NCI-H1694 (cell line): ENCODE measurements at regions not wholly inside any gene's neighbourhood (a gene's known extent, or its start where the extent isn't known, plus 50 kb on each side); places are given as distances from the start of the nearest gene placed in this dataset.
"Not testable (repeated sequence)": the region's sequence is repeated elsewhere in the genome, so short reads cannot be mapped to it uniquely, and the experiment has no call there.

ENCODE experiments used
- DNase-seq: peaks from one replicate; lab custom pipeline; 2025; lab: John Stamatoyannopoulos, UW

DNA sequence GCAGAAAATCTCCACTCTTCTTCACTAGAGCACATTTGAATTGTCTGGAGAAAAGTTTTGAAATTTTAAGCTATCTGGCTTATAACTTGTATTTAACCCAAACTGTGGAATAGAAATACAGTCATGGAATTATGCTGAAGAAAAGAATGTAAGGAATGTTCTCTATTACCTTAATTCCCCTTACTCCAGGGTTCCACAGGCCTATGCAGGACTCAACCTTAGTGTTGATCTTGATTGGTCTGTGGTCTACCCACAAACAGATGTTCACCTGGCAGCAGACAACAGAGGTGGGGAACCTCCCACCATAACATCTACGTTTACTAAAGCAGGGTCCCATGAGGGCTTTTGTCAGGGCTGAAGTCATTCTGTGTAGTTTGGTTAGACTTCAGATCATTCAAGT is 189.3 kb upstream of the GPRIN3 start:
- DNase-seq = no peak

DNA sequence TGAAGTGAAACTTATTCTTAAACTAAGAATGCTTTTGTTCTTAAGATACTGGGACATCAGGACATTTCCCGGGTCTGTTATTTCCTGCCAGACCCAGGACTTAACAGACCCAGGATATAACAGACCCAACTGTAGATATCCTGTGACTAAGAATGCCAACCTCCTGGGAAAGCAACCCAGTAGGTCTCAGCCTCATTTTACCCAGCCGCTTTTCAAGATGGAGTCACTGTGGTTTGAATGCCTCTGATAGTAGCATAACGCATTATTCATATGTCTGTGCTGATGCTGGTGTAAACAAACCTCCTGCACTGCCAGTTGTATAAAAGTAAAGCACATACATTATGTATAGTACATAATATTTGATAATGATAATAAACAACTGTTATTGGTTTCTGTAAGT is 185.8 kb upstream of the GPRIN3 start:
- no peak for DNase-seq

DNA sequence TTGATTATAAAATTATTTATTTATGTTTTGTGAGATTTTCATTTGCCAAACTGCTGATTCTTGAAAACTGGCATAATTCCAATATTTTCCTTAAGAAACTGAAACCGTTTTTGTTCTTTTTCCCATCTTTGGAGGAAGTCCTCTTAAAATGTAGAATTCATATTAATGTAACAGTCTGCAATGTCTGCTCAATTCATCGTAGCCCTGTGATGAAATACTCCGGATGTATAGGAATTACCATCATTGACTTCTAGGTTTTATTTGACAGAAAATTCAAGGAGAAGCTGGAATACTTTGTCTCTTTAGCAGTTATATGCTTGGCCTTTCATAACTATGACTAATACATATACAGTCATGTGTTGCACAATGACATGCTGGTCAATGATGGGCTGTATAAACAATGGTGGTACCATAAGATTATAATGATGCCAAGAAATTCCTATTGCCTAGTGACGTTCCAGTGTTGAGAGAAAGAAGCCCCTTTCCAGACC is 185.0 kb upstream of the GPRIN3 start:
- no peak for DNase-seq

DNA sequence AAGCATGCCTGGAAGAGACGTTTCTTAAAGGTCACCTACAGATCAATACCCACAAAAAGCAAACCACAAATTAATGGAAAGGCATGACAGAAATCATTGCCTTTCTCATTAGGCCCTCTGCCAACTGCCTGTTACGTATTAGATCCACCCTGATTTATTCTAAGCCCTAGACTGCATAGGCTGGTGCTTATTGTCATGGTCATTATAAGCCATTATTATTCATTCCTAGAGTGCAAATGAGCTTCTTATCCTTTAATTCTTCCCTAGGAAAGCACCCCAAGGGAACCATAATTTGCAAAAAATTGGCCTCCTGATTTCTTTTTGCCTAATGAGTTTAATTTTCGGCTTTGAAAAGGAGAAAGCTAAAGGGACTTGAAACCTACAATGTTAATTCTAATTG is 184.2 kb upstream of the GPRIN3 start:
- no peak for DNase-seq

DNA sequence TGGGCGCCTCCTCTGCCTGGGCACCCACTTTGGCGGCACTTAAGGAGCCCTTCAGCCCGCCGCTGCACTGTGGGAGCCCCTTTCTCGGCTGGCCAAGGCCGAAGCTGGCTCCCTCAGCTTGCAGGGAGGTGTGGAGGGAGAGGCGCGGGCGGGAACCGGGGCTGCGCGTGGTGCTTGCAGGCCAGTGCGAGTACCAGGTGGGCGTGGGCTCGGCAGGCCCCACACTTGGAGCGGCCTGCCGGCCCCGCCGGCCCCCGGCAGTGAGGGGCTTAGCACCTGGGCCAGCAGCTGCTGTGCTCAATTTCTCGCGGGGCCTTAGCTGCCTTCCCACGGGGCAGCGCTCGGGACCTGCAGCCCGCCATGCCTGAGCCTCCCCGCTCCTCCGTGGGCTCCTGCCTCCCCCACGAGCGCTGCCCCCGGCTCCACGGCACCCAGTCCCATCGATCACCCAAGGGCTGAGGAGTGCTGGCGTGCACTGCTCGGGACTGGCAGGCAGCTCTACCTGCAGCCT is 182.4 kb upstream of the GPRIN3 start:
- DNase-seq = not testable (repeated sequence)

DNA sequence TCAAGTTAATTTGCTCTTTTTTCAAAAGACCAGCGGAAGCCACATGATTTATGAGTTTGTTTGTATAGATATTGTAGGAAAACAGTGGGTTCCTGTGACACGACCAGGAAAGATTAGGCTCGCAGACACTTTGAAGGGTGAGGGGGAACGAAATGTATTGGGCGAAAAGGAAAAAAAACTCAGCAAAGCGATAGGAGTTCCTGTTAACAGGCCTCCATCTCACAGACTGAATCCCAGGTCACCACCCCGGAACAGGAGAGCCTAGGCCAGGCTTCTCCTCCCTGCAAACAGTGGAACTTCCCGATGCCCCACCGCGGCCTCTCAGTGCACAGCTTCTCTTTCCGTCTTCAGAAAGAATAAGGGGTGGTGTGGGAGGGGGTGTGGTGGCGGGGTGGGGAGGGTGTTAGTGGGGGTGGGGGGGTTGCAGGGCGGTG is 181.8 kb upstream of the GPRIN3 start:
- no peak for DNase-seq

DNA sequence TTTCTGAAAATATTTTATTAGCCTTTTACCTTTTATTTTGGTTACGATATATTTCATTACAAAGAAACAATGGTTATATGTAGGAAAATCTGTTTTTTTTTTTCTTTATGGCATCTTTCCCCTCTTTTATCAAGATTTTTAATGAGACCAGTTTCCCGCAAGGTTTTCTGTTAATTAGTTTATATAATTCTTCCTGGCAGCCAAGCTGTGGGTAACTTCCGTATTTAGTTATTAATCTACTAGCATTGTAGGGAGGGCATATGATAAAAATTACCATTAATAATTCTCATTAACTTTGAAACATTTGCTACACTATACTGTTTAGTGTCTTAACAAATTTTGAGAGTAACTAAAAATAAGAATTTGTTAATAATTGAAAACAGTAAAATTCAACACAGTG is 181.1 kb upstream of the GPRIN3 start:
- DNase-seq = no peak

DNA sequence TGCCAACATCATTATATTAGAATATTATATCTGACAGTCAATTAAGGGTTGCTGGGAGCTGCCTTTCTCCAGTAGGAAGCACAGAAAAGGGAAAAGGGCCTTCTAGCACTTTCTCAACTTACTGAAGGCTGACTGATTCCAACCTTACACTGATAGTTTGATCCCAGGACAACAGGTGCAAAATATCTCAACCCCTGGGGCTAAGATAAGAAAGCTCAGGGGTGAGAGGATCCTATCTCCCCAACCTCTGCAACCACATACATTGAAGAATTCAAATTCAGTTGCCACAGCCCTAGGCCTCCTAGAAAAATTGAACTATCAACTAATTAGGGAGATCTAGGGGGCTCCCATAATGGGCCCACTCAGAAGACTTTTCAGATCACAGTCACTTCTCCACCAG is 179.1 kb upstream of the GPRIN3 start:
- no peak for DNase-seq

DNA sequence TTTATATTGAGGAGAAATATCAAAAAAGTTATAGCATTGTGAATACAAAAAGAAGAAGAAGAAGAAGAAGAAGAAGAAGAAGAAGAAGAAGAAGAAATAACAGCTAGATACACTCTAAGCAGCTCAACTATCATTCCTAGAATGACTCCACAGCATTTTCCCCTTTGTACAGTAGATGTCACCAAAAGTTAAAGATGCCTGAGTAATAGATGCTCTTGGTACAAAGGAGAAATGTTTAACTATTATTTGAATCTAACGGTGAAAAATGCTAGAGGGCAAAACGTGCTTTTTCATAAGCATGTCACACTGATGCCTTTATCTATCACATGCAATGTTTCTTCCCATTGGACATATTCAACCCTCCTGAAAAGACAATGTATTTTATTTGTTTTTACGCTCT is 178.4 kb upstream of the GPRIN3 start:
- no peak for DNase-seq

DNA sequence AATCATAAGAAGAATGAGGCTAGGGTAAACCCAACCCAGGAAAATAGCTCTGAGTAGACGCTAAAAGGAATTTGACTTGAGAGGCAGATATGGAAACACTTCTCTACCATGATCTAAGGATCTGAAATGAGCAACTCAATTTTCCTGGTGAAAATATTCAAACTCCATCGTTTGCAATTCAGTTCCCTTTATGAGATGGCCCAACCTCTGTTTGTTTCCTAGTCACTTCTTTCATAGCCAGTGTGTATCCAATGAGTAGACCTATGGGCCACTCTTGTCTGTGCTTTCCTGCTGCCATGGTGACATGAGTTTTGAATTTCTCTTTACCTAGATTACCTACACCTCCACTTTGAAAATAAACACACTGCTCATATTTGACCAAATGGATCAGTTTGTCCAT is 176.2 kb upstream of the GPRIN3 start:
- no peak for DNase-seq

DNA sequence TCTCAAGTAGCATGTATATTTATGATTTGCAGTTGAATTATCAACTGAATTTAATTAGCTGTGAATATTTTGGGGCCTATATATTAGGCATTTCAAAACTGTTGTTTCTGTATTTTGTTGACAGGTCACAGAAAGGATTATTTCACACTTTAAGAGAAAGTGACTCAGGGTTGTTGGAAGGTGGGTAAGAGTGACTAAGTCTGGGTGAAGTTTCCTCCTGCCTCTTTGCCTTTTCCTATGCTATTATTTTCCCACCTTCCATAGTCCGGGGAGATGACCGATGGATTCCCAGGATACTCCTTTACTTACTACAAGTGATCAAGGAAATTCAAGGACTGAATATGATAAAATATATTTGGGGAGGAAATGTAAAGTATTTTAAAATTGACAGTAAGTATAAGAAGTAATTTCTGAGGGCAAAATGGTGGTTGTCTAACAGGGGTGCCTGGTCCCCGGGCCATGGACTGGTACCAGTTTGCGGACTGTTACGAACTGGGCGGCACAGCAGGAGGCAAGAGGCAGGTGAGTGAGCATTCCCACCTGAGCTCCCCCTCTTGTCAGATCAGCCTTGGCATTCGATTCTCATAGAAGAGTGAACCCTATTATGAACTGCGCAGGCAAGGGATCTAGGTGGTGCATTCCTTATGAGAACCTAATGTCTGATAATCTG is 175.5 kb upstream of the GPRIN3 start:
- DNase-seq = no peak

DNA sequence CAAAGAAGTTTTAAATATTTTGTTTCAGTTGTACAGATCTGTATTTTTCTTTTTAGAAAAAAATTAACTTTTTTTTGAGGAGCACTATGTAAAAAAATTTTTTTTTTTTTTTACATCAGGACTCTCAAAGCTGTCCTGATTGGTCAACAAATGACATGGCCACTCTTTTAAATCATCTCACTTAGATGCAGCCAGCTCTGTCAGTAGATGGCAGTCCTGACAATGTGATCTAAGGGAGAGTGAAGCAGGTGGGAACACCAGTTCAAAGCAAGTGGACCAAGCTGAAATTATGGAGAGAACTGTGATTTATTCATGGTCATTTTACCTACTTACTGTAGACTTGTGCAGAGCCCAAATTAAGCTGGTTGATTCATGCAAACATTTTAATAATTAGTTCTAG is 174.7 kb upstream of the GPRIN3 start:
- no peak for DNase-seq

DNA sequence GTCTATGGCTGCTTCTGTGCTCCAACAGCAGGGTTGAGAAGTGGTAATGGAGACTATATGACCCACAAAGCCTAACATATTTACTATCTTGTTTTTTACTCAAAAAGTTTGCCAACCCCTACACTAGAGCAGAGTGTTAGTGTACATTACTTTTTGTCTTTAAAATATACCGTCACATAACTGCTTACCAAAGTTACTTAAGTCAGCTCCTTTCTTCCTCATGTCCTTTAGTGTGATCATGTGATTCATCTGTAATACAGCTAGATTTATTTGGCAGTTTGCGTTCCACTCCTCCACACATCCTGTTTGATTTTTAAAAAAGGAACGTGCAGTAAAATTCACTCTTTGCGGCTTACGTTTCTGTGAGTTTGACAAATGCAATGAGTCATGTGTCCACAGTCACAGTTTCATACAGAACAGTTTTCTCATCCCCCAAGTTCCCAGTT is 162.4 kb upstream of the GPRIN3 start:
- DNase-seq = no peak

DNA sequence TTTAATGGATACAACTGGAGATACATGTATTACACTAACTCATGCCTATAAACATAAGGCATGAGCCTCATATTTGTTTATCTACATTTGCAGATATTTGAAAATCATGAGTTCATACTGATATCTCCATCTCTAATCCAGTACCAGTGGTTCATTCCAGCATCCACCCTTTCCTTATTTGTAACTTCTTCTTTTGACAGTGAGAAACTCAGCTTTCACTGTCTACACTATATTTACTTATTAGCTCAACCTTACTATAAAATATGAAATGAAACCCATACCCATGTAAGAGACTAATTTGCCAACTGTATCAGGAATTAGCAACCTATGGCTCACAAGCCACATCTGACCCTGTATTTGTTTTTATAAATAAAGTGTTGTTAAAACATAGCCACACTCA is 161.9 kb upstream of the GPRIN3 start:
- no peak for DNase-seq

DNA sequence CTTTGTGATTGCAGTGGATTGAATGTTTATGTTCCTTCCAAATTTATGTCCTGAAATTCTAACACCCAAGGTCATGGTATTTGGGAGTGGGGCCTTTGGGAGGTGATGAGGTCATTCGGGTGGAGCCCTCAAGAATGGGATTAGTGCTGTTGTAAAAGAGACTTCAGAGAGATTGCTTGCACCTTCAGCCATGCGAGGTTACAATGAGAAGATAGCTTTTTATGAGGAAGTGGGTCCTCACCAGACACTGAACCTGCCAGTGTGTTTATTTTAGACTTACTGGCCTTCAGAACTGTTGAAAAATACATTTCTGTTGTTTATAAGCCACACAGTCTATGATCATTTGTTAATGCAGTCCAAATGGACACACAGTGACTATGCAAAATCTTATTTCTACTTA is 161.0 kb upstream of the GPRIN3 start:
- DNase-seq = no peak

DNA sequence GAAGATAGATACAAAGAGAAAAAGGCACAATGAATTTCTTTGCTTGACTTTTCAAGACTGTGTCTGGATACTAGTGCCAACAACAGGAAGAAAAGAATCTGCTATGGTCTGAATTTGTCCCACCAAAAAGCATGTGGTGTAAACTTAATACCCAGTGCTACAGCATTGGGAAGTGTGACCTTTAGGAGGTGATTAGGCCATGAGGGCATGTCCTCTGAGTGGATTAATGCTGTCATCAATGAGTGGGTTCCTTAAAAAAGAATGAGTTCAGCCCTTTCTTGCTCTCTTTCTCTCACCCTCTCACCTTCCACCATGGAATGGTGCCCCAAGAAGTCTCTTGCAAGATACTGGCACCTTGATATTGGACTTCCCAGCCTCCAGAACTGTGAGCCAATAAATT is 155.7 kb upstream of the GPRIN3 start:
- DNase-seq = no peak

DNA sequence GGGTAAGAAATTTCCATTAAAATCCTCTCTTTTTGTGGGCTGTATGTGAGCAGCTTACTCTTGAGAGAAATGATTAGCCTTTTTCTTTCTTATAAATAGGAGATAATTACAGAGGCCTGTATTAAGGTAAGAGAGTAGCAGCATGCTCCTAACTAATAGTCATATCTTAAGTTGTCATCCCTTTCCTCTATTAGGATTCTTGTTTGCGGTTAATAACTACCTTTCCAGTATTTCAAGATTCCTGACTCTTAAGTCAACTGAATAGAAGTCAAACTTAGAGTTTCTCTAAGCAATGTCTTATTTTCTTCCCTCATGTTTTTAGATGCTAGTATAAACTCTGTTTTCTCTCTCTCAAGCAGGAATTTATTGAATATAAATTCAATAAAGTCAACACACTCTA is 139.9 kb upstream of the GPRIN3 start:
- DNase-seq = no peak

DNA sequence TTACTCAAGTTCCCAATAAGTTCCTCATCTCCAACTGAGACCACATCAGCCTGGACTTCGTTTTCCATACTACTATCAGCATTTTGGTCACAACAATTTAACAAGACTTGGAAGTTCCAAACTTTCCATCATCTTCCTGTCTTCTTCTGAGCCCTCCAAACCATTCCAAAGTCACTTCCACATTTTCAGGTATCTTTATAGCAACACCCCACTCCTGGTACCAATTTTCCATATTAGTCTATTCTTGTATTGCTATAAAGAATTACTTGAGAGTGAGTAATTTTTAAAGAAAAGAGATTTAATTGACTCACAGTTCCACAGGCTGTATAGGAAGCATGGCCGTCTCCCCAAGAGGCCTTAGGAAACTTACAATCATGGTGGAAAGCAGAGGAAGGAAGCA is 138.6 kb upstream of the GPRIN3 start:
- no peak for DNase-seq

DNA sequence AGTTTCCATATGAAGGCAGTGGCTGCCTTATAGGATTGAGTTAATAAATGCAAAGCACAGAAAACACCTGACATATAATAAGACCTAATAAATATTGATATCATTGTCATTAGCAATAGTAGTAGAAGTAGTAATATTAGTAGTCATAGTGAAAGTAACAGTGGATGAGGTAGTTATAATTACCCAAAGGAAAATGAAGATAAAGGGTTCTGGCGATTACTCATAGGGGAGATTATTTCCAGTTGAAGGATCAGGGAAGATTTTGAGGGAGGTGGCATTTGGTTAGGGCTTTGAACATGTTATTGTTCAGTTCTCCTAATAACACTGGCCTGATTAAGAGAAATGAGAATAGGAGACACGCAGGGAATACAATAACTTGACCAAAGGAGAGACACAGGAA is 131.9 kb upstream of the GPRIN3 start:
- DNase-seq = no peak

DNA sequence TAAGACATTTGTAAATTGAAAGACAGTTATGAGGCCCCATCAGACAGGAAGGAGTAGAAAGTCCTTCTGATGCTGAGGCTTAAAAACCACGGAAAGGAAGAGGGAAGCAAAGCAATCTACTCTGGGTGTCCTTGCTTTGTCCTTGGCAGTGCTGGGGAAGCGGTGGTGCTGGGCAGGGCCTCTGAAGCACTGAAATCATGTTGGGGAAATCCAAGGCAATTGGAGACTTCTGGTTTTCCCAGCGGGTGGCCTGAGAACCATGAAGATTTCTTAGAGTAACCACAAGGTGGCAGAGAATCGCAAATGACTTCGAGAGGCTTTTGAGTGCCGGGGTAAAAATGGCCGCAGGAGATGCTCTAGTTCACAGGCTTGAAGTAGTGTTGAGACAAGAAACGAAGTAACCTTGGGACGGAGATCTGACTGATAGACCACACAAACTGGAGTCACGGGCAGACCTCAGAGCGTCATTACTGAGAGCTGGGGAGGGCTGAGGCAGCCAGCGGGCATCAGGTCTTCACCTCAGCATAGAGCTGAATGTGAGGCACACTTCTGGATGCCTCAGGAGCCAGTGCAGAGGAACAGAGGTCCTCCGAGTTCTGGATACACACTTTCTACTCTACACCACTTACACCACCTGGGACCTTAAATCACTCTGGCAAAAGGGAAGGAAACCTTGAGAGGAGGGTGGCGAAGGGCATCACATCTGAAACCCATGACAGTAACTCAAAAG is 130.7 kb upstream of the GPRIN3 start:
- no peak for DNase-seq

DNA sequence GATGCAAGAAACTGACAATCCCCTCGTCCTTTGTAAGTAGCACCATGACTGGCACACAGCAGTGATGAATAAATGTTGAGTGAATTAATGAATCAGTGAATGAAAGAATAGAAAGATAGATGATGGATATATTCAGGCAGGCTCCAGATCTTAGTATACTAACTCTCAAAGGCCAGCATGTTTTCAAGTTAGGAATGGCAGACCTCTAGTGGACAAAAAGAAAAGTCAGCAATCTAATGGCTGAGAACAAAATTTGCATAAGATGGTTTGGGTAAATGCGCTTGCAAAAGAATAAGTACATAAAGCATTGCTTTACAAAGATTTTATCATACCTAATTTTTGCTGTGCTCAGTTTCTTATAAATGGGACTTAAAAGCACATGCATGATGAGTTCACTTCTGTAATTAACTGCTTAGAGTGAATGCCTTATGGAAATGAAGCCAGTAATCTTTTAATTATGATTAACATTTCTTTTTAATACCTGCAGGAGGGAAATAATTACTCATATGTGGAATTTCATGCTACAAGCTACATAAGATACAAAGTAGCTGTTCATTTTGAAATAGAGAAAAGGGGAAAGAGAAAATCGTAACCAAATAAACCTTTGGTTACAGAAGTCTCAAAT is 126.9 kb upstream of the GPRIN3 start:
- no peak for DNase-seq

DNA sequence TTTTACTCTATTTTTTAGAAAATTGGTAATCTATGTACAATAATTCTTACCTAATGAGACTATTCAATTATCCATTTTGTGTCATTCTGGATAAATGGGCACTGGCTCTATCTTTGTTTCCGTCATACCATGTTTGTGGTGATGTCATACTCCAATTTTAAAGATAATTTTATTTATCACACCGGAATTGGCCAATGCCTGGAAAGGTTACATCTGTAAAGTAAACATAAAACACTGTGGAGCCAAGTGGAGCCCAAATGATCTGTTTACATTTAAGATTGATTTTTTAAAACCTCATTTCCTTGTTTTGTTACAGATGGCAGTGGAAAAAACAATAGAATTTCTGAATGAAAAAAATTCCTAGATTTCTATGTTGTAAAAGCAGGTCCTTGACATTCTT is 120.2 kb upstream of the GPRIN3 start:
- DNase-seq = no peak

DNA sequence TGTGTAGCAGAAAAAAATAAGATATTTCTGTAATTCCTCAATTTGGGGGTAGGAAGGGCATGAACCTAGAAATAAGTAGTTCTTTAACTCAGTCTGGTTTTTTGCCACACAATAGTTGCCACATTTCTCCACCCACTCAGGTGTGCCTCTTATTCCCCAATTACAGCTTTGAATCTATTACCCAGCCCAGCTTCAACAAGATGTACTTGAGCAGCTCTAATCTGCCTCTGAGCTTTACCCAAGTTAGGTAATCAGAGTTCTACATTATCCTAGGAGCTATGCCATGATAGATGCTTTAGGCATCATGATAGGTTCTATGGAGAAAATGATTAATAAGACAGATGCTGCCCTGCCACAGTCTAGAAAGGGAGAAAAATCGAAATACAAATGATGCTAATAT is 117.4 kb upstream of the GPRIN3 start:
- no peak for DNase-seq
